Skeletal muscle satellite cell (primary cell): ENCODE measurements at regions not wholly inside any gene's neighbourhood (a gene's known extent, or its start where the extent isn't known, plus 50 kb on each side); places are given as distances from the start of the nearest gene placed in this dataset. TPM values are rescaled to one million over a fixed set of nuclear protein-coding genes. Genes with fewer than 3 reads are reported as not detected.

Experiments used
- H3K27me3 ChIP-seq: 2 replicates; pipeline ENCODE4 v1.7.0; 2013; ENCODE audit warnings: low read length; ENCODE audit not compliant: control insufficient read depth, insufficient read depth
- H3K36me3 ChIP-seq: 2 replicates; pipeline ENCODE4 v1.7.0; 2013; ENCODE audit warnings: mild to moderate bottlenecking, control low read depth, low read length; ENCODE audit not compliant: insufficient read depth
- H3K4me1 ChIP-seq: 2 replicates; pipeline ENCODE4 v1.7.0; 2013; ENCODE audit warnings: low read length; ENCODE audit not compliant: control insufficient read depth, insufficient read depth
- H3K4me2 ChIP-seq: 2 replicates; pipeline ENCODE4 v1.7.0; 2013; ENCODE audit warnings: mild to moderate bottlenecking, low read length
- H3K4me3 ChIP-seq: 2 replicates; pipeline ENCODE4 v1.7.0; 2013; ENCODE audit warnings: low read length
- H3K9ac ChIP-seq: 2 replicates; pipeline ENCODE4 v1.7.0; 2013; ENCODE audit warnings: mild to moderate bottlenecking, low read depth, low read length, moderate library complexity
- H3K9me3 ChIP-seq: replicated peaks from 2 replicates; pipeline ENCODE4 v1.7.0; 2013; ENCODE audit warnings: mild to moderate bottlenecking, control low read depth, low read length
- small RNA-seq: library from RNA; depleted of rRNA; stranded (forward); fragments of <200 nt; gene quantifications from one replicate; pipeline ENCODE3, GENCODE V24; 2012

- no peak overlapping the region for H3K9ac ChIP-seq
- H3K4me2 ChIP-seq = no peak overlapping the region
- H3K4me1 ChIP-seq = peaks cover 27% of the 10 kb centered on the region
- no peaks in the 10 kb centered on the region for H3K9me3 ChIP-seq
- H3K27me3 ChIP-seq = no peaks in the 10 kb centered on the region
- H3K4me3 ChIP-seq = no peak overlapping the region
- H3K36me3 ChIP-seq = no peaks in the 10 kb centered on the region
Measured at GRCh38 chr3:16122661-16123060, 51.8 kb upstream of the GALNT15 start.

GRCh38 chr3:16124636-16125035 is 49.8 kb upstream of the GALNT15 start:
- Histone ChIP-seq H3K4me2 (no peak overlapping the region), H3K36me3 (no peaks in the 10 kb centered on the region), H3K27me3 (no peaks in the 10 kb centered on the region), H3K9me3 (no peaks in the 10 kb centered on the region), H3K4me3 (no peak overlapping the region), H3K4me1 (peaks cover 34% of the 10 kb centered on the region), H3K9ac (peak overlapping the region; percentile 24)

Small RNAs in the stretch of these regions (small RNA-seq; reads per million reads assigned to genes)
- not detected for gene MIR563
